GM23338 (cell line): ENCODE measurements at regions not wholly inside any gene's neighbourhood (a gene's known extent, or its start where the extent isn't known, plus 50 kb on each side); places are given as distances from the start of the nearest gene placed in this dataset.

Experiments
- ATAC-seq: fragments of 200-7000 bp; cut with Tn5 transposase; 3 replicates; pipeline ENCODE4 v1.9.1; 2020
- DNase-seq: peaks from one replicate; pipeline ENCODE4 v3.0.0-alpha.2; 2015; ENCODE audit warnings: low spot score
- H2AFZ ChIP-seq: fragments of 200-600 bp; sonication (generic); 2 replicates; pipeline ENCODE4 v1.8.0; 2016; ENCODE audit warnings: antibody characterized with exemption, mild to moderate bottlenecking, moderate library complexity
- H3F3A ChIP-seq: fragments of 200-600 bp; sonication (generic); replicated peaks from 2 replicates; pipeline ENCODE4 v1.8.0; 2017; ENCODE audit warnings: antibody characterized with exemption, mixed run types, low read depth
- H3K27ac ChIP-seq: fragments of 200-600 bp; sonication (generic); 2 replicates; pipeline ENCODE4 v1.6.1; 2016; ENCODE audit warnings: low read depth
- H3K27me3 ChIP-seq: fragments of 200-600 bp; sonication (generic); 2 replicates; pipeline ENCODE4 v1.8.0; 2016; ENCODE audit warnings: mild to moderate bottlenecking, mixed run types, moderate library complexity; ENCODE audit not compliant: insufficient read depth
- H3K36me3 ChIP-seq: fragments of 200-600 bp; sonication (generic); 2 replicates; pipeline ENCODE4 v1.8.0; 2016; ENCODE audit warnings: mild to moderate bottlenecking; ENCODE audit not compliant: insufficient read depth
- H3K4me1 ChIP-seq: fragments of 200-600 bp; sonication (generic); 2 replicates; pipeline ENCODE4 v1.8.0; 2016; ENCODE audit warnings: mild to moderate bottlenecking, moderate library complexity; ENCODE audit not compliant: insufficient read depth
- H3K4me2 ChIP-seq: fragments of 200-600 bp; sonication (generic); 2 replicates; pipeline ENCODE4 v1.7.1; 2017; ENCODE audit warnings: mixed run types
- H3K4me3 ChIP-seq: fragments of 200-600 bp; sonication (generic); 2 replicates; pipeline ENCODE4 v1.6.1; 2016; ENCODE audit warnings: mixed run types
- H3K79me2 ChIP-seq: fragments of 200-600 bp; sonication (generic); replicated peaks from 2 replicates; pipeline ENCODE4 v1.8.0; 2017; ENCODE audit warnings: mild to moderate bottlenecking; ENCODE audit not compliant: insufficient read depth
- H3K9me2 ChIP-seq: fragments of 200-600 bp; sonication (generic); 2 replicates; pipeline ENCODE4 v1.8.0; 2017; ENCODE audit not compliant: insufficient read depth
- H4K20me1 ChIP-seq: fragments of 200-600 bp; sonication (generic); replicated peaks from 2 replicates; pipeline ENCODE4 v1.8.0; 2017; ENCODE audit warnings: mild to moderate bottlenecking; ENCODE audit not compliant: insufficient read depth
- H3K27ac Mint-ChIP-seq: 2 replicates; pipeline ENCODE4 v1.8.0; 2020; ENCODE audit warnings: inconsistent platforms, mild to moderate bottlenecking, moderate library complexity, mixed read lengths
- H3K27me3 Mint-ChIP-seq: 3 replicates; pipeline ENCODE4 v1.8.0; 2022; ENCODE audit warnings: low read depth, mild to moderate bottlenecking, moderate library complexity, mixed read lengths, inconsistent platforms; ENCODE audit not compliant: insufficient read depth, poor library complexity
- H3K36me3 Mint-ChIP-seq: 3 replicates; pipeline ENCODE4 v1.8.0; 2021; ENCODE audit warnings: low read depth, mild to moderate bottlenecking, inconsistent platforms, moderate library complexity, mixed read lengths
- H3K4me1 Mint-ChIP-seq: 3 replicates; pipeline ENCODE4 v1.8.0; 2020; ENCODE audit warnings: mild to moderate bottlenecking, inconsistent platforms, mixed read lengths
- H3K4me3 Mint-ChIP-seq: 3 replicates; pipeline ENCODE4 v1.8.0; 2021; ENCODE audit warnings: moderate library complexity, mild to moderate bottlenecking, inconsistent platforms, mixed read lengths
- H3K9me3 Mint-ChIP-seq: 3 replicates; pipeline ENCODE4 v1.8.0; 2020; ENCODE audit warnings: moderate library complexity, mild to moderate bottlenecking, inconsistent platforms, mixed read lengths
- CREB1 ChIP-seq: fragments of 250-450 bp; sonication (Bioruptor Pico); IDR thresholded peaks from 2 replicates; pipeline ENCODE4 v1.5.0; 2020; ENCODE audit warnings: low read depth, mild to moderate bottlenecking, moderate library complexity
- EZH2 ChIP-seq: fragments of 200-600 bp; sonication (generic); IDR thresholded peaks from one replicate; pipeline ENCODE4 v1.8.0; 2017; ENCODE audit warnings: antibody characterized with exemption, mild to moderate bottlenecking, low read depth; ENCODE audit not compliant: unreplicated experiment
- EZH2phosphoT487 ChIP-seq: fragments of 200-600 bp; sonication (generic); IDR thresholded peaks from one replicate; pipeline ENCODE4 v1.8.1; 2018; ENCODE audit warnings: antibody characterized with exemption; ENCODE audit not compliant: unreplicated experiment
- JUNB ChIP-seq: IDR thresholded peaks from one replicate; pipeline ENCODE4 v1.6.1; 2016; ENCODE audit warnings: antibody characterized with exemption; ENCODE audit not compliant: unreplicated experiment
- NANOG ChIP-seq: IDR thresholded peaks from 2 replicates; pipeline ENCODE4 v1.6.1; 2016; ENCODE audit warnings: antibody characterized with exemption, borderline replicate concordance
- POLR2AphosphoS5 ChIP-seq: IDR thresholded peaks from 2 replicates; pipeline ENCODE4 v1.6.1; 2016; ENCODE audit warnings: antibody characterized with exemption, low read depth
- STAT1 ChIP-seq: IDR thresholded peaks from one replicate; pipeline ENCODE4 v1.6.1; 2016; ENCODE audit warnings: antibody characterized with exemption; ENCODE audit not compliant: unreplicated experiment
- ZNF114 ChIP-seq: fragments of 250-450 bp; sonication (Bioruptor Pico); IDR thresholded peaks from 2 replicates; pipeline ENCODE4 v1.5.0; 2020; ENCODE audit warnings: mild to moderate bottlenecking, moderate library complexity
- ZNF331 ChIP-seq: fragments of 250-450 bp; sonication (Bioruptor Pico); IDR thresholded peaks from 2 replicates; pipeline ENCODE4 v1.5.0; 2020; ENCODE audit warnings: low read depth, mild to moderate bottlenecking, moderate library complexity
- ZNF462 ChIP-seq: fragments of 250-450 bp; sonication (Bioruptor Pico); IDR thresholded peaks from 2 replicates; pipeline ENCODE4 v1.5.0; 2020; ENCODE audit warnings: mild to moderate bottlenecking, moderate library complexity
- TF ChIP-seq, protein P1 (sequence below): IDR thresholded peaks from one replicate; pipeline ENCODE4 v1.6.1; 2018; ENCODE audit warnings: antibody characterized with exemption; ENCODE audit not compliant: unreplicated experiment

- H3K4me2 ChIP-seq: no peak overlapping the region
- no peaks in the 10 kb centered on the region for H3K36me3 ChIP-seq
- H3K79me2 ChIP-seq: no peaks in the 10 kb centered on the region
- no peaks in the 10 kb centered on the region for H3K9me2 ChIP-seq
- ATAC-seq: no peak
- Mint-ChIP-seq H3K36me3 (no peaks in the 10 kb centered on the region), H3K4me3 (no peak overlapping the region), H3K27ac (no peak overlapping the region), H3K4me1 (peaks cover 4% of the 10 kb centered on the region; the same call in 1 of the 3 replicates), H3K9me3 (no peaks in the 10 kb centered on the region), H3K27me3 (no peaks in the 10 kb centered on the region)
- H3K27me3 ChIP-seq: no peaks in the 10 kb centered on the region
- no peaks in the 10 kb centered on the region for H3K4me1 ChIP-seq
- H3F3A ChIP-seq: no peaks in the 10 kb centered on the region
- no peak overlapping the region for H3K27ac ChIP-seq
- H4K20me1 ChIP-seq: no peaks in the 10 kb centered on the region
- no peak for DNase-seq
- TF ChIP-seq EZH2phosphoT487: no peak
- H3K4me3 ChIP-seq: no peak overlapping the region
- H2AFZ ChIP-seq: no peak overlapping the region
Measured at GRCh38 chrX:69430785-69431184, 73.3 kb upstream of the NALF2 start.

DNA sequence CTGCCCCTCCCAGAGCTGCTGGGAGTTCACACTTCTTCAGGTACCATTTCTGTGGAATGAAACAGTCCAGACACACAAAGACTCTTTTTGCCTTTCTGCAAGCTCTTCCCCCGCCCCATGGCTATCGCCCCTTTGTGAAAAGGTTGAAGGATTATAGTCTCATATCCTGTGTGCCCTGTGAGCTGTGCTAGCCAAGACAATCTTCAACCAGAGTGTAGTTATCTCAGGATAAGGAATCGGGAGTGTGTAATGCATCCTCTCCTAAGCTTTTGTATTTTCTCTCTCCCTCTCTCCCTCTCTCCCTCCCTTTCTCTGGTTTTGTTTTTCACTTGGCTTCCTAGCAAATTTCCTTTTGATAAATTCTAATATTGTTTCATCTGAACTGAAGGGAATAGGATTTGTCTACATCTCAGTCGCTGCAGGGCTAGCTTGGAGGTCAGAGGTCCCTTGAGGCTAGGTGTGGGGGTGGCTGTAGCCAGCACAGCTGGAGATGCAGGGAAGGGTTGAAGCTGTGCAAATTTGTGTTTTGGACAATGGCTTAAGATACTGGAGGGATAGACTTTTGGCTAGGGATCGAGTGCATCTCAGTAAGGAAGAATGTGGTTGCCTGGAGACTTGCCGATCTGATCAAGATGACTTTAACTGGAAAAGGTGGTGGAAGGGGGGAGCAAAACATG is 74.6 kb upstream of the NALF2 start:
- H3K9me2 ChIP-seq: no peaks in the 10 kb centered on the region
- ATAC-seq: no peak
- H2AFZ ChIP-seq: no peak overlapping the region
- H3K4me2 ChIP-seq: no peak overlapping the region
- no peak overlapping the region for H3K27ac ChIP-seq
- no peaks in the 10 kb centered on the region for H3K27me3 Mint-ChIP-seq
- H3K27me3 ChIP-seq: no peaks in the 10 kb centered on the region
- no peaks in the 10 kb centered on the region for H4K20me1 ChIP-seq
- no peaks in the 10 kb centered on the region for H3K79me2 ChIP-seq
- no peaks in the 10 kb centered on the region for H3K9me3 Mint-ChIP-seq
- H3F3A ChIP-seq: no peaks in the 10 kb centered on the region
- peaks cover 4% of the 10 kb centered on the region; the same call in 1 of the 3 replicates for H3K4me1 Mint-ChIP-seq
- H3K27ac Mint-ChIP-seq: no peak overlapping the region
- H3K4me3 Mint-ChIP-seq: no peak overlapping the region
- no peak overlapping the region for H3K4me3 ChIP-seq
- no peaks in the 10 kb centered on the region for H3K4me1 ChIP-seq
- DNase-seq: no peak
- no peaks in the 10 kb centered on the region for H3K36me3 Mint-ChIP-seq
- no peaks in the 10 kb centered on the region for H3K36me3 ChIP-seq
- TF ChIP-seq ZNF114 (CRISPR knock-in tag) (no peak), STAT1 (no peak), EZH2phosphoT487 (no peak), ZNF331 (CRISPR knock-in tag) (no peak), CREB1 (CRISPR knock-in tag) (no peak), EZH2 (no peak), POLR2AphosphoS5 (no peak), JUNB (no peak), NANOG (no peak), ZNF462 (CRISPR knock-in tag) (no peak)
- TF ChIP-seq, protein P1, sequence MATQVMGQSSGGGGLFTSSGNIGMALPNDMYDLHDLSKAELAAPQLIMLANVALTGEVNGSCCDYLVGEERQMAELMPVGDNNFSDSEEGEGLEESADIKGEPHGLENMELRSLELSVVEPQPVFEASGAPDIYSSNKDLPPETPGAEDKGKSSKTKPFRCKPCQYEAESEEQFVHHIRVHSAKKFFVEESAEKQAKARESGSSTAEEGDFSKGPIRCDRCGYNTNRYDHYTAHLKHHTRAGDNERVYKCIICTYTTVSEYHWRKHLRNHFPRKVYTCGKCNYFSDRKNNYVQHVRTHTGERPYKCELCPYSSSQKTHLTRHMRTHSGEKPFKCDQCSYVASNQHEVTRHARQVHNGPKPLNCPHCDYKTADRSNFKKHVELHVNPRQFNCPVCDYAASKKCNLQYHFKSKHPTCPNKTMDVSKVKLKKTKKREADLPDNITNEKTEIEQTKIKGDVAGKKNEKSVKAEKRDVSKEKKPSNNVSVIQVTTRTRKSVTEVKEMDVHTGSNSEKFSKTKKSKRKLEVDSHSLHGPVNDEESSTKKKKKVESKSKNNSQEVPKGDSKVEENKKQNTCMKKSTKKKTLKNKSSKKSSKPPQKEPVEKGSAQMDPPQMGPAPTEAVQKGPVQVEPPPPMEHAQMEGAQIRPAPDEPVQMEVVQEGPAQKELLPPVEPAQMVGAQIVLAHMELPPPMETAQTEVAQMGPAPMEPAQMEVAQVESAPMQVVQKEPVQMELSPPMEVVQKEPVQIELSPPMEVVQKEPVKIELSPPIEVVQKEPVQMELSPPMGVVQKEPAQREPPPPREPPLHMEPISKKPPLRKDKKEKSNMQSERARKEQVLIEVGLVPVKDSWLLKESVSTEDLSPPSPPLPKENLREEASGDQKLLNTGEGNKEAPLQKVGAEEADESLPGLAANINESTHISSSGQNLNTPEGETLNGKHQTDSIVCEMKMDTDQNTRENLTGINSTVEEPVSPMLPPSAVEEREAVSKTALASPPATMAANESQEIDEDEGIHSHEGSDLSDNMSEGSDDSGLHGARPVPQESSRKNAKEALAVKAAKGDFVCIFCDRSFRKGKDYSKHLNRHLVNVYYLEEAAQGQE: no peak
